ENCODE measurements at regions not wholly inside any gene's neighbourhood (a gene's known extent, or its start where the extent isn't known, plus 50 kb on each side); places are given as distances from the start of the nearest gene placed in this dataset.

DNA sequence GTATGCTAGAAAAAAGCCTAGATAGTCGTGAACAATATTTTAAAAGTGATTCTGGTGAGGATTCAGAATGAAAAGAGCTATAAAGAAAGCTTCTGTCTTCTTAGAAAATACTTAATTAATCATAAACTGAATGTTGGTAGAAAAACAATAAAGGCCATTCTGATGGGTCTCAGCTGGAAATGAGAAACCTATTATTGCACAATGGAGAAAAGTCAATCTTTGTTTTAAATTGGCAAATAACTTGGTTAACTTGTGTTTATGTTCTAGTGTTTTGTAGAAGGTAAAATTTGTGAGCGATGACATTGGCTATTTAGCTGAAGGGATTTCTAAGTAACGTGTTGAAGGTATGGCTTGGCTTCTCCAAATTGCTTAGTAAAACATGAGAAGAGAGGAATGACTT is 74.1 kb upstream of the TMED7 start:
- Histone ChIP-seq H3K4me1 (ENCODE audit: control insufficient read depth in 4 of 4, insufficient read depth in 4 of 4, low read length in 3 of 4) (peaks cover 0 to 11% (median 3%) of the 10 kb centered on the region in 4 donors), H3K27ac (ENCODE audit: low read depth in 1 of 2, low read length in 2 of 2) (peak overlapping the region; percentile 33 to 46), H3K36me3 (ENCODE audit: control insufficient read depth in 4 of 4, insufficient read depth in 3 of 4, low read depth in 1 of 4, low read length in 3 of 4) (no peaks in the 10 kb centered on the region), H3K9me3 (ENCODE audit: control insufficient read depth in 4 of 4, low read length in 3 of 4) (no peaks in the 10 kb centered on the region), H3K9ac (ENCODE audit: low read depth in 1 of 2, low read length in 2 of 2) (peak overlapping the region in 1 of 2 donors; percentile 16), H3K27me3 (ENCODE audit: control insufficient read depth in 4 of 4, insufficient read depth in 4 of 4, low read length in 3 of 4) (no peaks in the 10 kb centered on the region), H3K4me3 (ENCODE audit: low read depth in 1 of 3, low read length in 3 of 3) (no peak overlapping the region)
- 40% methylated on average over 3 of the region's 3 CpGs for WGBS
- no peak for DNase-seq (ENCODE audit: low spot score)
- no peak for TF ChIP-seq TAF1 (conservative IDR thresholded peaks at IDR 0.05)
- no peak for TF ChIP-seq EGR1 (IDR thresholded peaks at IDR 0.05; ENCODE audit: low read depth in 2 of 2)
- TF ChIP-seq, protein P1, sequence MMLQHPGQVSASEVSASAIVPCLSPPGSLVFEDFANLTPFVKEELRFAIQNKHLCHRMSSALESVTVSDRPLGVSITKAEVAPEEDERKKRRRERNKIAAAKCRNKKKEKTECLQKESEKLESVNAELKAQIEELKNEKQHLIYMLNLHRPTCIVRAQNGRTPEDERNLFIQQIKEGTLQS (IDR thresholded peaks at IDR 0.05), result no peak
- TF ChIP-seq FOXA1 (IDR thresholded peaks at IDR 0.05), result no peak
- peak in 1 of 2 donors; percentile 41 for TF ChIP-seq RAD21 (IDR thresholded peaks at IDR 0.05)
- TF ChIP-seq, protein P2, sequence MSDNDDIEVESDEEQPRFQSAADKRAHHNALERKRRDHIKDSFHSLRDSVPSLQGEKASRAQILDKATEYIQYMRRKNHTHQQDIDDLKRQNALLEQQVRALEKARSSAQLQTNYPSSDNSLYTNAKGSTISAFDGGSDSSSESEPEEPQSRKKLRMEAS (IDR thresholded peaks at IDR 0.05), result peak; percentile 28
- peak; percentile 3 for TF ChIP-seq HNF4G (IDR thresholded peaks at IDR 0.05)
- TF ChIP-seq, protein P3, sequence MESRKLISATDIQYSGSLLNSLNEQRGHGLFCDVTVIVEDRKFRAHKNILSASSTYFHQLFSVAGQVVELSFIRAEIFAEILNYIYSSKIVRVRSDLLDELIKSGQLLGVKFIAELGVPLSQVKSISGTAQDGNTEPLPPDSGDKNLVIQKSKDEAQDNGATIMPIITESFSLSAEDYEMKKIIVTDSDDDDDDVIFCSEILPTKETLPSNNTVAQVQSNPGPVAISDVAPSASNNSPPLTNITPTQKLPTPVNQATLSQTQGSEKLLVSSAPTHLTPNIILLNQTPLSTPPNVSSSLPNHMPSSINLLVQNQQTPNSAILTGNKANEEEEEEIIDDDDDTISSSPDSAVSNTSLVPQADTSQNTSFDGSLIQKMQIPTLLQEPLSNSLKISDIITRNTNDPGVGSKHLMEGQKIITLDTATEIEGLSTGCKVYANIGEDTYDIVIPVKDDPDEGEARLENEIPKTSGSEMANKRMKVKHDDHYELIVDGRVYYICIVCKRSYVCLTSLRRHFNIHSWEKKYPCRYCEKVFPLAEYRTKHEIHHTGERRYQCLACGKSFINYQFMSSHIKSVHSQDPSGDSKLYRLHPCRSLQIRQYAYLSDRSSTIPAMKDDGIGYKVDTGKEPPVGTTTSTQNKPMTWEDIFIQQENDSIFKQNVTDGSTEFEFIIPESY (IDR thresholded peaks at IDR 0.05), result no peak
- TF ChIP-seq RXRA (IDR thresholded peaks at IDR 0.05), result peak; percentile 35 to 60
- TF ChIP-seq, protein P4, sequence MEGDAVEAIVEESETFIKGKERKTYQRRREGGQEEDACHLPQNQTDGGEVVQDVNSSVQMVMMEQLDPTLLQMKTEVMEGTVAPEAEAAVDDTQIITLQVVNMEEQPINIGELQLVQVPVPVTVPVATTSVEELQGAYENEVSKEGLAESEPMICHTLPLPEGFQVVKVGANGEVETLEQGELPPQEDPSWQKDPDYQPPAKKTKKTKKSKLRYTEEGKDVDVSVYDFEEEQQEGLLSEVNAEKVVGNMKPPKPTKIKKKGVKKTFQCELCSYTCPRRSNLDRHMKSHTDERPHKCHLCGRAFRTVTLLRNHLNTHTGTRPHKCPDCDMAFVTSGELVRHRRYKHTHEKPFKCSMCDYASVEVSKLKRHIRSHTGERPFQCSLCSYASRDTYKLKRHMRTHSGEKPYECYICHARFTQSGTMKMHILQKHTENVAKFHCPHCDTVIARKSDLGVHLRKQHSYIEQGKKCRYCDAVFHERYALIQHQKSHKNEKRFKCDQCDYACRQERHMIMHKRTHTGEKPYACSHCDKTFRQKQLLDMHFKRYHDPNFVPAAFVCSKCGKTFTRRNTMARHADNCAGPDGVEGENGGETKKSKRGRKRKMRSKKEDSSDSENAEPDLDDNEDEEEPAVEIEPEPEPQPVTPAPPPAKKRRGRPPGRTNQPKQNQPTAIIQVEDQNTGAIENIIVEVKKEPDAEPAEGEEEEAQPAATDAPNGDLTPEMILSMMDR (IDR thresholded peaks at IDR 0.05; ENCODE audit: low read depth, low read length, missing input control), result no peak
- no peak for TF ChIP-seq NR2F2 (IDR thresholded peaks at IDR 0.05)
- peak; percentile 20 for TF ChIP-seq FOXA2 (IDR thresholded peaks at IDR 0.05)
- no peak for TF ChIP-seq GABPA (IDR thresholded peaks at IDR 0.05 in 1 of 2, conservative IDR thresholded peaks at IDR 0.05 in 1 of 2)
- TF ChIP-seq, protein P5, sequence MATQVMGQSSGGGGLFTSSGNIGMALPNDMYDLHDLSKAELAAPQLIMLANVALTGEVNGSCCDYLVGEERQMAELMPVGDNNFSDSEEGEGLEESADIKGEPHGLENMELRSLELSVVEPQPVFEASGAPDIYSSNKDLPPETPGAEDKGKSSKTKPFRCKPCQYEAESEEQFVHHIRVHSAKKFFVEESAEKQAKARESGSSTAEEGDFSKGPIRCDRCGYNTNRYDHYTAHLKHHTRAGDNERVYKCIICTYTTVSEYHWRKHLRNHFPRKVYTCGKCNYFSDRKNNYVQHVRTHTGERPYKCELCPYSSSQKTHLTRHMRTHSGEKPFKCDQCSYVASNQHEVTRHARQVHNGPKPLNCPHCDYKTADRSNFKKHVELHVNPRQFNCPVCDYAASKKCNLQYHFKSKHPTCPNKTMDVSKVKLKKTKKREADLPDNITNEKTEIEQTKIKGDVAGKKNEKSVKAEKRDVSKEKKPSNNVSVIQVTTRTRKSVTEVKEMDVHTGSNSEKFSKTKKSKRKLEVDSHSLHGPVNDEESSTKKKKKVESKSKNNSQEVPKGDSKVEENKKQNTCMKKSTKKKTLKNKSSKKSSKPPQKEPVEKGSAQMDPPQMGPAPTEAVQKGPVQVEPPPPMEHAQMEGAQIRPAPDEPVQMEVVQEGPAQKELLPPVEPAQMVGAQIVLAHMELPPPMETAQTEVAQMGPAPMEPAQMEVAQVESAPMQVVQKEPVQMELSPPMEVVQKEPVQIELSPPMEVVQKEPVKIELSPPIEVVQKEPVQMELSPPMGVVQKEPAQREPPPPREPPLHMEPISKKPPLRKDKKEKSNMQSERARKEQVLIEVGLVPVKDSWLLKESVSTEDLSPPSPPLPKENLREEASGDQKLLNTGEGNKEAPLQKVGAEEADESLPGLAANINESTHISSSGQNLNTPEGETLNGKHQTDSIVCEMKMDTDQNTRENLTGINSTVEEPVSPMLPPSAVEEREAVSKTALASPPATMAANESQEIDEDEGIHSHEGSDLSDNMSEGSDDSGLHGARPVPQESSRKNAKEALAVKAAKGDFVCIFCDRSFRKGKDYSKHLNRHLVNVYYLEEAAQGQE (IDR thresholded peaks at IDR 0.05), result no peak
- TF ChIP-seq YY1 (IDR thresholded peaks at IDR 0.05), result peak; percentile 75
- peak in 1 of 2 donors; percentile 39 for TF ChIP-seq JUND (IDR thresholded peaks at IDR 0.05)
- peak; percentile 40 for TF ChIP-seq SP1 (IDR thresholded peaks at IDR 0.05)
- peak; percentile 34 to 49 for TF ChIP-seq HNF4A (conservative IDR thresholded peaks at IDR 0.05)
